ENCODE measurements at regions not wholly inside any gene's neighbourhood (a gene's known extent, or its start where the extent isn't known, plus 50 kb on each side); places are given as distances from the start of the nearest gene placed in this dataset.

- TF ChIP-seq POLR2AphosphoS5 (IDR thresholded peaks at IDR 0.05; ENCODE audit: low read depth, low read length) (no peak), REST (IDR thresholded peaks at IDR 0.05; ENCODE audit: insufficient read depth in 1 of 2, low read depth in 2 of 2, low read length in 2 of 2) (no peak), TAF1 (IDR thresholded peaks at IDR 0.05; ENCODE audit: borderline replicate concordance, insufficient read depth, low read length) (no peak), FOXP2 (optimal IDR thresholded peaks at IDR 0.05; ENCODE audit: borderline replicate concordance, extremely low read depth, extremely low read length, insufficient read depth) (no peak)
These were observed 262.9 kb upstream of the KLHL29 start for GRCh38 chr2:23121968-23122648.

All from PFSK-1 (cell line).